ENCODE measurements at regions not wholly inside any gene's neighbourhood (a gene's known extent, or its start where the extent isn't known, plus 50 kb on each side); places are given as distances from the start of the nearest gene placed in this dataset.

DNA sequence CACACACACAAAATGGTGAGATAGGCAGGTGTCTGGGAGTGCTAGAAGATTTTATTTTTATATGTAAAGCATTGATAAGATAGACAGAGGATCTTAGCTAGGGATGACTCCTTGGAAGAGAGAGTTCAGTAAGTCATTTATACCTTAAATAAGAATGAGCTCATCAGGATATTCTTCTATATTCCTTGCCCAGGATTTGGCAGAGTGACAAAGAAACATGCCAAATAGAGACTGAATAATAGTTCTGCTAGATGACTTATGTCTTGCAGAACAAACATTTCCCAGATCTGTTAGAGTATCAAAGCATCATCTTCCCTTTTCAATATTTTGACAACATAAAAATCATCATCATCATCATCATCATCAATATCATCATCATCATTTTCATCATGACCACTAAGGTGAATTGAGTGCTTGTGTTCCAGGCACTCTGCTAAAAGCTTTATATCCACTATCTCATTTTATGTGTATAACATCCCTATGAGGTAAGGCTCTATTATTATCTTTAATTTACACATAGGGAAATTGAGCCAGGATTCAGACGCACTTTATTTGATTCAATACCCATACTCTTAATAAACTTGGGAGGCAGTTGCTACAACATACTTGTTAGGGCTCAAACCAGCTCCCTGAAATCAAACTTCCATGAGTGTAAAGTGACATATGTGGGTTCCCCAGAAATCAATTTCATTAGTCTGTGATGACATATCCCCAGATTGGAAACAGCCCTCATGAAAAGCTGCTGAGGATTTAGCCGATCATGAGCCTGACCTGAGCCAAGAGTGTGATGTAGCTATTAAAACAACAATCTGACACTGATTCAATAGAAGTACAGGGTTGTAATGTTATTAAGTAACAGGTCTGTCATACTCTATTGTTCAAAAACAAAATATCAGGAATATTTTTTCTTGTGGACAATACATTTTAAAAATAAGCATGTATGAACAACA is 176.3 kb upstream of the SEMA6A start:
- intact Hi-C loops (cut with DNase I), result no loop called here
- H3K4me1 ChIP-seq, result peaks cover 0 to 12% (median 0%) of the 10 kb centered on the region in 3 donors
- WGBS, 2 donors, result 68 to 73% methylated on average over 2 of the region's 2 CpGs
- TF ChIP-seq, protein P1, sequence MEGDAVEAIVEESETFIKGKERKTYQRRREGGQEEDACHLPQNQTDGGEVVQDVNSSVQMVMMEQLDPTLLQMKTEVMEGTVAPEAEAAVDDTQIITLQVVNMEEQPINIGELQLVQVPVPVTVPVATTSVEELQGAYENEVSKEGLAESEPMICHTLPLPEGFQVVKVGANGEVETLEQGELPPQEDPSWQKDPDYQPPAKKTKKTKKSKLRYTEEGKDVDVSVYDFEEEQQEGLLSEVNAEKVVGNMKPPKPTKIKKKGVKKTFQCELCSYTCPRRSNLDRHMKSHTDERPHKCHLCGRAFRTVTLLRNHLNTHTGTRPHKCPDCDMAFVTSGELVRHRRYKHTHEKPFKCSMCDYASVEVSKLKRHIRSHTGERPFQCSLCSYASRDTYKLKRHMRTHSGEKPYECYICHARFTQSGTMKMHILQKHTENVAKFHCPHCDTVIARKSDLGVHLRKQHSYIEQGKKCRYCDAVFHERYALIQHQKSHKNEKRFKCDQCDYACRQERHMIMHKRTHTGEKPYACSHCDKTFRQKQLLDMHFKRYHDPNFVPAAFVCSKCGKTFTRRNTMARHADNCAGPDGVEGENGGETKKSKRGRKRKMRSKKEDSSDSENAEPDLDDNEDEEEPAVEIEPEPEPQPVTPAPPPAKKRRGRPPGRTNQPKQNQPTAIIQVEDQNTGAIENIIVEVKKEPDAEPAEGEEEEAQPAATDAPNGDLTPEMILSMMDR (IDR thresholded peaks at IDR 0.05), result no peak
- TF ChIP-seq POLR2A (IDR thresholded peaks at IDR 0.05), result no peak
- no peak overlapping the region for H3K4me3 ChIP-seq
- no peaks in the 10 kb centered on the region for H3K27me3 ChIP-seq
- H3K36me3 ChIP-seq, result no peaks in the 10 kb centered on the region
- H3K9me3 ChIP-seq, result no peaks in the 10 kb centered on the region
- no peak for DNase-seq
- H3K27ac ChIP-seq, result no peak overlapping the region

DNA sequence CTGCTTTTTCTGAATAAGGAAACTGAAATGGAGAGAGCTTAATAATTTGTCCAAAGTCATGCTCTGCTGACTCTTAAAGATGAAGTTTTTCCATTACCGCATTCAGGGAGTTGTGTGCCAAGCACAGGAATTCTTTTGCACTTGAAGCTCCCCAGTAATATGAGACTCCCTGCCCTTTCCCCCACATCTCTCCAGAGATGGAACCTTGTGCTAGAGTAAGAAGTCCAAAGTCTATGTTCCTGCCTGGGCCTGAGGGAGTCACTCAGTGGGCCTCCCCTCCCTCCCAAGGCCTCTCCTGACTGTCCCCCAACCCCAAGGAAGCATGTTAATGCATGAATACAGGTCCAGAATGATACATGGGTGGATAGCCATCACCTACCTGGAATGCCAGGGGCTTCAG is 173.3 kb upstream of the SEMA6A start:
- TF ChIP-seq, protein P1 (IDR thresholded peaks at IDR 0.05), result no peak
- no peak for TF ChIP-seq POLR2A (IDR thresholded peaks at IDR 0.05)
- Histone ChIP-seq H3K27me3 (no peaks in the 10 kb centered on the region), H3K4me1 (peaks cover 0 to 12% (median 0%) of the 10 kb centered on the region in 3 donors), H3K9me3 (no peaks in the 10 kb centered on the region), H3K4me3 (no peak overlapping the region), H3K36me3 (no peaks in the 10 kb centered on the region), H3K27ac (no peak overlapping the region)
- intact Hi-C loops (cut with DNase I), result no loop called here
- no peak for DNase-seq
- WGBS, 2 donors, result 33 to 53% methylated on average over 1 of the region's 1 CpG

DNA sequence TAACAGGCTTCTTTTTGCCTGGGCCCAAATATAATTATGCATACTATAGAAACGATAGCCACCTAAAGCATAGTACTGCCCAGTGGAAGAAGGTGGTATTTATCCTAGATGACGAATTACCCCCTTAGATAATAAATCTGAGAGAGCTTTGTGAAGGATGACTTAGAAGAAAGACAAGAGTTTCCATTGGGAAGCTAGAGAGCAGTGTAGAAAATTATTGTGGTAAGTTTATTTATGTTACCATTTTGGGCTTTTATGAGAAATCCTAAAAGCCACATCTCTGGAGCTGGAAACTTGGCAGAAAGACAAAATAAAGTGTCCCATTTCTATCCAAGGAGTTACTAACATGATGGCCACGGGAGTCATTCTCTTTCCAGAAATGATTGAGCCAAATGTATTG is 172.0 kb upstream of the SEMA6A start:
- whole genome bisulfite sequencing, 2 donors, result 65 to 76% methylated on average over 3 of the region's 3 CpGs
- Histone ChIP-seq H3K27me3 (no peaks in the 10 kb centered on the region), H3K4me1 (peaks cover 0 to 12% (median 0%) of the 10 kb centered on the region in 3 donors), H3K36me3 (no peaks in the 10 kb centered on the region), H3K9me3 (no peaks in the 10 kb centered on the region), H3K27ac (no peak overlapping the region), H3K4me3 (no peak overlapping the region)
- no peak for TF ChIP-seq POLR2A (IDR thresholded peaks at IDR 0.05)
- TF ChIP-seq, protein P1 (IDR thresholded peaks at IDR 0.05), result no peak
- DNase-seq, result no peak
- intact Hi-C loops (cut with DNase I), result no loop called here

DNA sequence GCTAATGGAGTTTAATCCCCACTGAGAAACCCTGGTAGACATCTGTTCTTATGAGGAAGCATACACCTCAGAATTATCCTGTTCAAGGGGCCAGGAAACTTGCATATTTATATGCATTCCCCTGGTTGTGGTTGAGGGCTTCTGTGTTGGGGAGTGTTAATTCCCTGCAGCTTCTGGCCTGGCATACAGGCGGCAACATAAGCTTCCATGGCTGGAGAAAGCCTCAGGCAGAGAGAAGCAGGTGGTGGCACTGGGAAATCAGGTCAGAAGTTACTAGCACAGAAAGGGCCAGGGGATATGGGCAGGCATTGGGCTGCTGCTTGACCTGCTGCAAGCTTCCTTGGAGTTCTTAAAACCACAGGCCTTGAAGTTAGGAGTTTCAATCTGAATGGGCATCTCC is 166.1 kb upstream of the SEMA6A start:
- H3K36me3 ChIP-seq, result no peaks in the 10 kb centered on the region
- H3K9me3 ChIP-seq, result no peaks in the 10 kb centered on the region
- 63% methylated on average over 1 of the region's 1 CpG; no CpG with 5 or more reads in 1 of the 2 donors for WGBS, 2 donors
- no peaks in the 10 kb centered on the region for H3K27me3 ChIP-seq
- no peak overlapping the region for H3K27ac ChIP-seq
- TF ChIP-seq, protein P1 (IDR thresholded peaks at IDR 0.05), result no peak
- TF ChIP-seq POLR2A (IDR thresholded peaks at IDR 0.05), result no peak
- H3K4me3 ChIP-seq, result no peak overlapping the region
- intact Hi-C loops (cut with DNase I), result no loop called here
- peaks cover 0 to 19% (median 10%) of the 10 kb centered on the region in 3 donors for H3K4me1 ChIP-seq
- DNase-seq, result no peak

DNA sequence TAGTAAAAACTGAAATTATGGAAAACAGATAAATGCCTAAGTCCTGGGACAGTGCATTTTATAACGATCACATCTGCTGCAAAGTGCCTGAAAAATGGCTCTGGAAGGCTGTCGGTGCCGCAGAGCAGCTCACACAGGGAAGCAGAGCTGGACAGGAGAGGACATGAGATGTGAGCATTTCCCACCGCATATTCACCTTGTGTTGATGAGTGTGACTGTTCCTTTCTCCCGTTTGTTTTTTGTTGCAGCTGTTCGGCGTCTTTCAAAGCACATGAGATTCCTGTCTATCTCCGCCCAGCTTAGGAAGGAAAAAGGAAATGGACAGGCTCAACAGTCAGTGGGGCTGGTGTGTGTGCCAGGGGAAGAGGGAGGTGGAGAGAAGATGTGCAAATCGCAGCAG is 164.9 kb upstream of the SEMA6A start:
- H3K27ac ChIP-seq, result peak overlapping the region in 1 of 4 donors; percentile 8
- no peaks in the 10 kb centered on the region for H3K36me3 ChIP-seq
- H3K4me3 ChIP-seq, result peak overlapping the region in 1 of 4 donors; percentile 35
- WGBS, 2 donors, result 55 to 60% methylated on average over 9 of the region's 9 CpGs
- no peak for DNase-seq
- intact Hi-C loops (cut with DNase I), result no loop called here
- no peaks in the 10 kb centered on the region for H3K9me3 ChIP-seq
- H3K4me1 ChIP-seq, result peaks cover under 1 to 27% (median 10%) of the 10 kb centered on the region in 3 donors
- no peaks in the 10 kb centered on the region for H3K27me3 ChIP-seq
- no peak for TF ChIP-seq POLR2A (IDR thresholded peaks at IDR 0.05)
- TF ChIP-seq, protein P1 (IDR thresholded peaks at IDR 0.05), result no peak
